ENCODE measurements at regions not wholly inside any gene's neighbourhood (a gene's known extent, or its start where the extent isn't known, plus 50 kb on each side); places are given as distances from the start of the nearest gene placed in this dataset.

DNA sequence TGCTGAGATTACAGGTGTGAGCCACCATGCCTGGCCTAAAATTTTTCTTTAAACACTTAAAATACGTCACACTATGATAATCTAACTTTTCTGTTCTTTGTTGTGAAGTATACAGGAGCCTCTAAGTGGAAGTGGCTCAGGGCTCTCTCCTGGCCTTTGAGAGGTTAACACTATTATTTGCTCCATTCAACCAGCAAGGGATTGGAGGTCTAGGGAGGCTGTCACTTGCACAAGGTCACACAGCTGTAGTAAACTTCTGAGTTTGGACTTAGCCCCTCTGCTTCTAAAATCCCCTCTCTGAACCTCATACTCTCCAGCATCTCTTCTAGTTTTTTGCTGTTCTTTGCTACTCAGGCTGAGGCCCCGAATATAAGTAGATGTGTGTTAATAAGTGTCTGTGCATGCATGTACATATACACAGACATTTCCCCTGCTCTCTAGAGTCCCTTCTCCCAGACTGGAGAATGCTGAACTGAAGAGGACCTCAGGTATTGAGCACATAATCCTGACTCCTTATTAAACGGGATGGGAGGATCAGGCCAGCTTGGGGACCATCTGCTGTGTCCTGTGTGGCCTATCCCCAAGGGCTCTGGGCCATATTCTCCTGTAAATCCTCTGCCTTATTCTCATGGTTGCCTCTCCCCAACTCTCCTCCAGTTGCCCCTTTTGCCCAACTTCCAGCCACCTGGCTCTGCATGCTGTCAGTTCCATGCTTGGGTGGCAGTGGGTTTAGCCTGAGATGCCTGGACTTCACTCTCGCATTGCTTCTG, 87.0 kb upstream of the SPRY4 start (continued):
- TF ChIP-seq ZNF343 (CRISPR knock-in tag; IDR thresholded peaks at IDR 0.05) (no peak), HCFC1 (IDR thresholded peaks at IDR 0.05; ENCODE audit: low read depth, low read length) (no peak), MAFK (conservative IDR thresholded peaks at IDR 0.05 in 1 of 2, IDR thresholded peaks at IDR 0.05 in 1 of 2; ENCODE audit: low read length in 2 of 2) (no peak), ZNF644 (CRISPR knock-in tag; IDR thresholded peaks at IDR 0.05; ENCODE audit: low read depth) (no peak), ZNF546 (CRISPR knock-in tag; conservative IDR thresholded peaks at IDR 0.05) (no peak), ZSCAN30 (CRISPR knock-in tag; IDR thresholded peaks at IDR 0.05) (no peak), HNF4G (IDR thresholded peaks at IDR 0.05; ENCODE audit: borderline replicate concordance, low read depth, low read length) (peak; percentile 24; the same call in 1 of the 2 replicates), HNF4G (CRISPR knock-in tag; IDR thresholded peaks at IDR 0.05; ENCODE audit: borderline replicate concordance, low read depth) (no peak), HMGA1 (CRISPR knock-in tag; conservative IDR thresholded peaks at IDR 0.05) (no peak), ZNF652 (CRISPR knock-in tag; IDR thresholded peaks at IDR 0.05; ENCODE audit: borderline replicate concordance, low read depth) (peak; percentile 87; the same call in 1 of the 2 replicates), FIP1L1 (IDR thresholded peaks at IDR 0.05; ENCODE audit: borderline replicate concordance, insufficient read depth, low read depth, low read length) (no peak), CREM (IDR thresholded peaks at IDR 0.05) (no peak), CREM (CRISPR knock-in tag; IDR thresholded peaks at IDR 0.05) (no peak), SETDB1 (CRISPR knock-in tag; IDR thresholded peaks at IDR 0.05; ENCODE audit: borderline replicate concordance) (no peak)
- TF ChIP-seq, protein P1, sequence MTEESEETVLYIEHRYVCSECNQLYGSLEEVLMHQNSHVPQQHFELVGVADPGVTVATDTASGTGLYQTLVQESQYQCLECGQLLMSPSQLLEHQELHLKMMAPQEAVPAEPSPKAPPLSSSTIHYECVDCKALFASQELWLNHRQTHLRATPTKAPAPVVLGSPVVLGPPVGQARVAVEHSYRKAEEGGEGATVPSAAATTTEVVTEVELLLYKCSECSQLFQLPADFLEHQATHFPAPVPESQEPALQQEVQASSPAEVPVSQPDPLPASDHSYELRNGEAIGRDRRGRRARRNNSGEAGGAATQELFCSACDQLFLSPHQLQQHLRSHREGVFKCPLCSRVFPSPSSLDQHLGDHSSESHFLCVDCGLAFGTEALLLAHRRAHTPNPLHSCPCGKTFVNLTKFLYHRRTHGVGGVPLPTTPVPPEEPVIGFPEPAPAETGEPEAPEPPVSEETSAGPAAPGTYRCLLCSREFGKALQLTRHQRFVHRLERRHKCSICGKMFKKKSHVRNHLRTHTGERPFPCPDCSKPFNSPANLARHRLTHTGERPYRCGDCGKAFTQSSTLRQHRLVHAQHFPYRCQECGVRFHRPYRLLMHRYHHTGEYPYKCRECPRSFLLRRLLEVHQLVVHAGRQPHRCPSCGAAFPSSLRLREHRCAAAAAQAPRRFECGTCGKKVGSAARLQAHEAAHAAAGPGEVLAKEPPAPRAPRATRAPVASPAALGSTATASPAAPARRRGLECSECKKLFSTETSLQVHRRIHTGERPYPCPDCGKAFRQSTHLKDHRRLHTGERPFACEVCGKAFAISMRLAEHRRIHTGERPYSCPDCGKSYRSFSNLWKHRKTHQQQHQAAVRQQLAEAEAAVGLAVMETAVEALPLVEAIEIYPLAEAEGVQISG (CRISPR knock-in tag; IDR thresholded peaks at IDR 0.05): no peak
- TF ChIP-seq, protein P2, sequence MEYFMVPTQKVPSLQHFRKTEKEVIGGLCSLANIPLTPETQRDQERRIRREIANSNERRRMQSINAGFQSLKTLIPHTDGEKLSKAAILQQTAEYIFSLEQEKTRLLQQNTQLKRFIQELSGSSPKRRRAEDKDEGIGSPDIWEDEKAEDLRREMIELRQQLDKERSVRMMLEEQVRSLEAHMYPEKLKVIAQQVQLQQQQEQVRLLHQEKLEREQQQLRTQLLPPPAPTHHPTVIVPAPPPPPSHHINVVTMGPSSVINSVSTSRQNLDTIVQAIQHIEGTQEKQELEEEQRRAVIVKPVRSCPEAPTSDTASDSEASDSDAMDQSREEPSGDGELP (IDR thresholded peaks at IDR 0.05; ENCODE audit: borderline replicate concordance, low read depth): peak; percentile 17; the same call in 1 of the 2 replicates
- TF ChIP-seq, protein P3, sequence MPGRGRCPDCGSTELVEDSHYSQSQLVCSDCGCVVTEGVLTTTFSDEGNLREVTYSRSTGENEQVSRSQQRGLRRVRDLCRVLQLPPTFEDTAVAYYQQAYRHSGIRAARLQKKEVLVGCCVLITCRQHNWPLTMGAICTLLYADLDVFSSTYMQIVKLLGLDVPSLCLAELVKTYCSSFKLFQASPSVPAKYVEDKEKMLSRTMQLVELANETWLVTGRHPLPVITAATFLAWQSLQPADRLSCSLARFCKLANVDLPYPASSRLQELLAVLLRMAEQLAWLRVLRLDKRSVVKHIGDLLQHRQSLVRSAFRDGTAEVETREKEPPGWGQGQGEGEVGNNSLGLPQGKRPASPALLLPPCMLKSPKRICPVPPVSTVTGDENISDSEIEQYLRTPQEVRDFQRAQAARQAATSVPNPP (CRISPR knock-in tag; IDR thresholded peaks at IDR 0.05): no peak
- TF ChIP-seq, protein P4, sequence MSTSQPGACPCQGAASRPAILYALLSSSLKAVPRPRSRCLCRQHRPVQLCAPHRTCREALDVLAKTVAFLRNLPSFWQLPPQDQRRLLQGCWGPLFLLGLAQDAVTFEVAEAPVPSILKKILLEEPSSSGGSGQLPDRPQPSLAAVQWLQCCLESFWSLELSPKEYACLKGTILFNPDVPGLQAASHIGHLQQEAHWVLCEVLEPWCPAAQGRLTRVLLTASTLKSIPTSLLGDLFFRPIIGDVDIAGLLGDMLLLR (CRISPR knock-in tag; IDR thresholded peaks at IDR 0.05): no peak
- TF ChIP-seq, protein P5, sequence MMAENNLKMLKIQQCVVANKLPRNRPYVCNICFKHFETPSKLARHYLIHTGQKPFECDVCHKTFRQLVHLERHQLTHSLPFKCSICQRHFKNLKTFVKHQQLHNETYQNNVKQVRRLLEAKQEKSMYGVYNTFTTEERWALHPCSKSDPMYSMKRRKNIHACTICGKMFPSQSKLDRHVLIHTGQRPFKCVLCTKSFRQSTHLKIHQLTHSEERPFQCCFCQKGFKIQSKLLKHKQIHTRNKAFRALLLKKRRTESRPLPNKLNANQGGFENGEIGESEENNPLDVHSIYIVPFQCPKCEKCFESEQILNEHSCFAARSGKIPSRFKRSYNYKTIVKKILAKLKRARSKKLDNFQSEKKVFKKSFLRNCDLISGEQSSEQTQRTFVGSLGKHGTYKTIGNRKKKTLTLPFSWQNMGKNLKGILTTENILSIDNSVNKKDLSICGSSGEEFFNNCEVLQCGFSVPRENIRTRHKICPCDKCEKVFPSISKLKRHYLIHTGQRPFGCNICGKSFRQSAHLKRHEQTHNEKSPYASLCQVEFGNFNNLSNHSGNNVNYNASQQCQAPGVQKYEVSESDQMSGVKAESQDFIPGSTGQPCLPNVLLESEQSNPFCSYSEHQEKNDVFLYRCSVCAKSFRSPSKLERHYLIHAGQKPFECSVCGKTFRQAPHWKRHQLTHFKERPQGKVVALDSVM (CRISPR knock-in tag; IDR thresholded peaks at IDR 0.05): peak; percentile 49; the same call in 1 of the 2 replicates
- TF ChIP-seq, protein P6, sequence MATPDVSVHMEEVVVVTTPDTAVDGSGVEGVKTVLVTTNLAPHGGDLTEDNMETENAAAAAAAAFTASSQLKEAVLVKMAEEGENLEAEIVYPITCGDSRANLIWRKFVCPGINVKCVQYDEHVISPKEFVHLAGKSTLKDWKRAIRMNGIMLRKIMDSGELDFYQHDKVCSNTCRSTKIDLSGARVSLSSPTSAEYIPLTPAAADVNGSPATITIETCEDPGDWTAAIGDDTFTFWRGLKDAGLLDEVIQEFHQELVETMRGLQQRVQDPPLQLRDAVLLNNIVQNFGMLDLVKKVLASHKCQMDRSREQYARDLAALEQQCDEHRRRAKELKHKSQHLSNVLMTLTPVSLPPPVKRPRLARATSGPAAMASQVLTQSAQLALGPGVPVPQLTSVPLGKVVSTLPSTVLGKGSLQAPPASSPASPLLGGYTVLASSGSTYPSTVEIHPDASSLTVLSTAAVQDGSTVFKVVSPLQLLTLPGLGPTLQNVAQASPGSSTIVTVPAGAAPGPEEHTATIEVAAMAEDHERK (CRISPR knock-in tag; IDR thresholded peaks at IDR 0.05; ENCODE audit: low read depth): no peak
